ENCODE measurements at regions not wholly inside any gene's neighbourhood (a gene's known extent, or its start where the extent isn't known, plus 50 kb on each side); places are given as distances from the start of the nearest gene placed in this dataset.

GRCh38 chr7:135811506-135811905 lies 62.9 kb upstream of the FAM180A start:
- no peak overlapping the region for H3K4me3 ChIP-seq
- H3K9me3 ChIP-seq: no peaks in the 10 kb centered on the region
- in situ Hi-C loops (cut with MboI; ENCODE audit: low sequenced_read_pairs): no loop called here
- no peak for DNase-seq (ENCODE audit: low spot score in 2 of 2)
- H3K4me1 ChIP-seq: no peaks in the 10 kb centered on the region
- no peaks in the 10 kb centered on the region for H3K27me3 ChIP-seq (ENCODE audit: low read depth)
- H3K36me3 ChIP-seq (replicated peaks): no peaks in the 10 kb centered on the region

- Histone ChIP-seq H3K4me1 (no peaks in the 10 kb centered on the region), H3K27me3 (ENCODE audit: low read depth) (no peaks in the 10 kb centered on the region), H3K9me3 (no peaks in the 10 kb centered on the region), H3K4me3 (no peak overlapping the region), H3K36me3 (replicated peaks) (no peaks in the 10 kb centered on the region)
- in situ Hi-C loops (cut with MboI; ENCODE audit: low sequenced_read_pairs): no loop called here
- DNase-seq (ENCODE audit: low spot score in 2 of 2): no peak
These were observed 59.6 kb upstream of the FAM180A start for GRCh38 chr7:135808206-135808605.

- in situ Hi-C loops (cut with MboI; ENCODE audit: low sequenced_read_pairs): loop anchor here (5.0 kb wide), 1 partner anchor 204 kb away; no protein-coding TSS in a partner anchor
- Histone ChIP-seq H3K4me3 (no peak overlapping the region), H3K27me3 (ENCODE audit: low read depth) (no peaks in the 10 kb centered on the region), H3K36me3 (replicated peaks) (no peaks in the 10 kb centered on the region), H3K4me1 (no peaks in the 10 kb centered on the region), H3K9me3 (no peaks in the 10 kb centered on the region)
- no peak for DNase-seq (ENCODE audit: low spot score in 2 of 2)
These were observed 54.5 kb upstream of the FAM180A start for GRCh38 chr7:135803143-135803542.

DNA sequence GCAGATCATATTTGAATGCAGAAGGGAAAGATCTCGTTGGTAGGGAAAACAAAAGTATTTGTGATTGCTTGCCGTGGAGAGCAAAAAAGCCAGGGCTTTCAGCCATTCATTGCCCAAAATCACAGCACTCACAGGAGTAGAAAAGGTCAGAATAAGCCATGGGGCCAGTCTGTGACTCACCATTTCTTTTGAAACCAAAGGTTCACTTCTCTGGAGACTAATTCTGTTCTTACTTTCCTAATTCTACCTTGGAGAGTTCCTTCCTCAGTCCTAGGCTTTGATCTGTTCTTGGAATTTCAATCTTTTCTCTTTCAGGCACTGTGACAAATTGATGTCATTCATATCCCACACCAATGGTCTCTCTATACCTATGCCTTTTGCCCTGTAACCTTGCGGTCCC lies 54.1 kb upstream of the FAM180A start:
- H3K27me3 ChIP-seq (ENCODE audit: low read depth): no peaks in the 10 kb centered on the region
- DNase-seq (ENCODE audit: low spot score in 2 of 2): no peak
- H3K4me1 ChIP-seq: no peaks in the 10 kb centered on the region
- no peaks in the 10 kb centered on the region for H3K9me3 ChIP-seq
- in situ Hi-C loops (cut with MboI; ENCODE audit: low sequenced_read_pairs): loop anchor here (5.0 kb wide), 1 partner anchor 205 kb away; no protein-coding TSS in a partner anchor
- H3K36me3 ChIP-seq (replicated peaks): no peaks in the 10 kb centered on the region
- no peak overlapping the region for H3K4me3 ChIP-seq

GRCh38 chr7:135801877-135802276 lies 53.3 kb upstream of the FAM180A start:
- Histone ChIP-seq H3K4me3 (no peak overlapping the region), H3K36me3 (replicated peaks) (no peaks in the 10 kb centered on the region), H3K27me3 (ENCODE audit: low read depth) (no peaks in the 10 kb centered on the region), H3K4me1 (no peaks in the 10 kb centered on the region), H3K9me3 (no peaks in the 10 kb centered on the region)
- in situ Hi-C loops (cut with MboI; ENCODE audit: low sequenced_read_pairs): loop anchor here (5.0 kb wide), 1 partner anchor 205 kb away; no protein-coding TSS in a partner anchor
- DNase-seq (ENCODE audit: low spot score in 2 of 2): no peak

DNA sequence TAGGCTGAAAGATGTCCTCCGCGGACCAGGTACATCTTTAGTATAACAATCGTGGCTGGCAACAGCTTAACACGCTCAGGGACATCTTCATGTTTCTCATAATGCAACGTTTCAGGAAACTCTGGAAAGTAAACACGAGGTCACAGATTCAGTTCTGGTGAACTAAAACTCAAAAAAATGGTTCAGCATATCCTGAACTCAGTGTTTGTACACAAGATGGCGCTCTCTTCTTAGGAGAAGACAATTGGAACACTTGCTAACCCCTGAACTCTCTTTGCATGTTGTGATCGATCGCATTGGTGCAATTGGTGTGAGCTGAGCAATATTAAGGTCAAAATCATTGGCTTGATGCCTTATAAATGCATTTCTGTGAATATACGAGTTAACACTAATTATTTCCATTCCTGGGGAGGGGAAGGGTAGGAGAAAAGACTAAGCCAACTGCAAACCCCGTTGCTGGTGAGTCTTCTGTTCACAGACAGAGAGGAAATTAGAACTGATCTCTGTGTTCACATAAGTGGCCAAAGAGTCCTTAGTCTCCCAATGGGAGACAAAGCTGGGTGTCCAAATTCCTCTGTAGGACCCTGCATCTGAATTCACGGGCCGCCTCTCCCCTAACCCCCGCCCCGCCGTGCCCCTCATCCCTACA lies 52.6 kb upstream of the FAM180A start:
- H3K9me3 ChIP-seq: no peaks in the 10 kb centered on the region
- no peaks in the 10 kb centered on the region for H3K4me1 ChIP-seq
- H3K4me3 ChIP-seq: no peak overlapping the region
- DNase-seq (ENCODE audit: low spot score in 2 of 2): peak; percentile 62 to 66
- H3K36me3 ChIP-seq (replicated peaks): no peaks in the 10 kb centered on the region
- H3K27me3 ChIP-seq (ENCODE audit: low read depth): no peaks in the 10 kb centered on the region
- in situ Hi-C loops (cut with MboI; ENCODE audit: low sequenced_read_pairs): loop anchor here (5.0 kb wide), 1 partner anchor 206 kb away; no protein-coding TSS in a partner anchor

DNA sequence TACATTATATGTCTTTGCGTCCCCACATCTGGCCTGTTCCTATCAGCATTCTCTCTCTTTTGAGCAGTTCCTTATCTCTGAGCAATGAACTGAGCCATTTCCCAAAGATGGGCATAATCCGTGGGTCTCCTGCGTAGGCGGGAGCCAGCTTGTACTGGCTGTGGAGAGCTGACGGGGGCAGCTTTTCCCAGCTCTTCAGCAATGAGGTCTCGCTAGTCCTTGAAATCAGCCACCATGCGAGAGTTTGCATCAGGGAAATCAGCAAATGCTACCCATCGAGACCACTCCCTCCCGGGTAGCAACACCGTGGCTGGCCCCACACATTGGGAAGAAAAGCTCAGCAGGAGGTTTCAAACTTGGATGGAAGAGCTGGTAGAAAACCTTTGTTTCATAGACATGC lies 51.9 kb upstream of the FAM180A start:
- Histone ChIP-seq H3K4me3 (no peak overlapping the region), H3K27me3 (ENCODE audit: low read depth) (no peaks in the 10 kb centered on the region), H3K9me3 (no peaks in the 10 kb centered on the region), H3K36me3 (replicated peaks) (no peaks in the 10 kb centered on the region), H3K4me1 (no peaks in the 10 kb centered on the region)
- DNase-seq (ENCODE audit: low spot score in 2 of 2): no peak
- in situ Hi-C loops (cut with MboI; ENCODE audit: low sequenced_read_pairs): loop anchor here (5.0 kb wide), 1 partner anchor 207 kb away; no protein-coding TSS in a partner anchor

DNA sequence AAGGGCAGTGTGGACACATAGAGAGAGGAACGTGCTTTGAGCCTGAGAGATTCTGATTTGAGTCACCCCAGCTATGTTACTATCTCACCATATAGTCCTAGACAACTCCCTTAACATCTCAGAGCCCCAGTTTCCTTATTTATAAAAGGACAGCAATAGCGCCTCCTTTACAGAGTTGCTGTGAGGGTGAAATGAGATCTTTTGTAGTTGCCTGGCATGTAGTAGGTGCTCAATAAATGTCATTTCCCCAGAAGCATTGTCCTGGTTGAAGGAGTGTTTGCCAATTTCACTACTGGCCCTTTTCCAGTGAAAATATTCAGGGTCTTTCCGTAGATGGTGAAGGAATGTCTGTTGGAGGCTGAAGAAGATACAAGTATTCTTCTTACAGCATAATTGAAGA lies 51.3 kb upstream of the FAM180A start:
- in situ Hi-C loops (cut with MboI; ENCODE audit: low sequenced_read_pairs): loop anchor here (5.0 kb wide), 1 partner anchor 207 kb away; no protein-coding TSS in a partner anchor
- H3K4me3 ChIP-seq: no peak overlapping the region
- no peaks in the 10 kb centered on the region for H3K27me3 ChIP-seq (ENCODE audit: low read depth)
- H3K4me1 ChIP-seq: no peaks in the 10 kb centered on the region
- no peaks in the 10 kb centered on the region for H3K36me3 ChIP-seq (replicated peaks)
- H3K9me3 ChIP-seq: no peaks in the 10 kb centered on the region
- DNase-seq (ENCODE audit: low spot score in 2 of 2): no peak

Data from HAP-1 (cell line).